ENCODE measurements at regions not wholly inside any gene's neighbourhood (a gene's known extent, or its start where the extent isn't known, plus 50 kb on each side); places are given as distances from the start of the nearest gene placed in this dataset.

- no peak for DNase-seq (ENCODE audit: low read depth)
Observed at GRCh38 chrX:40452031-40452430, 128.7 kb upstream of the ATP6AP2 start.

DNA sequence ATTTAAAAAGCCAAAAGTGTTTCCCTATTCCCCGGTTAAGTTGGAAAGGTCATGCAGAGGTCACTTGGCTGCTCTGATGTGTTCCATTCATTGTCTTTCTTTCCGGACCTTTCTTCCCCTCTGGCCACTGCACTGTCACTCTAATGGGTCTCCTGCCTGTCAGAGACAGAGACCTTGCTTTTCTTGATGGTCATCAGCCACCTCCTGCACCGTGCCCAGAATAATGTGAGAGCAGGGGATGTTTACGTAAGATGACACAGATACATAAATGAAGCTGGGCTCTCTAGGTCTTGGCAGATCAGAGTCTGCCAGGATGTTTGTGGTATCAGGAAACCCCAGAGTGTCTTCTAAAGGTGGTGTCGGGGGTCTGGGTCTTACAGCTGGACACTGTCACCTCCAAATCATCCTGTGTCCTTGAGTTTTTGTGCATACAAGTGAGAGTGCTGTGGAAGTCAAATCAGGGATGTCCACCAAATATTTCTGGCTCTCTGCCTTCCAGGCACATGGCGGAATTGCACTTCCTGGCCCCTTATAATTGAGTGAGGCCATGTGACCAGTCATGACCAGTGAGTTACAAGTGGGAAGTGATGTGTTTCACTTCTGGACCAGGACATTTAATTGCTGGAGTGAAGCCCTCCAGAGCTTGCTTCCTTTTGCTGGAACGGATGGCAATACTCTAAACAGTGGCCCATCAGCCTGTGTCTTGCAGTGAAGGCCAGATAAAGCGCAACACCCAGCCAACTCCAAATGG lies 130.6 kb upstream of the ATP6AP2 start:
- no peak for DNase-seq (ENCODE audit: low read depth)

DNA sequence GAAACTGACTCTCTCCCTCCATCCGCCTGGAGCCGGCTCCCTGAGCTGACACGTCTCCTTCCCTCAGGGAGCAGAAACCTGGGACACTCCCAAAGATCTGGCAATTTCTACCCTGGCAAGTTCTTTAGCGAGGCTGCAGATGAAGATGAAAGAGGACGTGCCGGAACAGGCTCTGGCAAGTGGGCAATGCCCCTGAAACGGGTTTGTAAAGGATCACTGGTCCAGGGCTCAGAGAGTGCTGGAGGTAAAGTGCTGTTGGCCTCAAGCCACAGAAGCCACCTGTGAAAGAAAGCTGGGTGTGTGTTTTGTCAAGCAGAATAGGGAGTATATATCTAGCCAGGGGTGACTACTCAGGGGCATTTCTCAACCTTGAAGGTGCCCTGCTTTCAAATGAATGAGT lies 131.4 kb upstream of the ATP6AP2 start:
- DNase-seq (ENCODE audit: low read depth), result no peak

GRCh38 chrX:40448793-40449192 lies 132.0 kb upstream of the ATP6AP2 start:
- no peak for DNase-seq (ENCODE audit: low read depth)

DNA sequence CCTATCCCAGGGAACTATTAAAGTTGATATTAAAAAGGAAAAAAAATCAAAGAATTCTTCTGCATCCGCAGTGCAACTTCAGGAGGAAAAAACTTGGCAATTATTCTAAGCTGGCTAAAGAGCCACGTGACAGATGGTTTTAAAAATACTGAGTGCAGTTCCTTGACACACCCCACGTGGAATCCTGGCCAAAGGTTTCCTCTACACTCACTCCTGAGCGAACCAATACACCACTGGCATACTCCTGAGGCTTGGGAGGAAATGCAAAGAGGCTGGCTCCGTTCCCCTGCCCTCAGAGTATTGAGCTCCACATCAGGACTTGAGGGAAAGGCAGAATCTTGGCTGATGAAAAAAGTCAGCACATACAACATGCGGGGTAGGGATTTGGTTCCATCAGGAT lies 133.8 kb upstream of the ATP6AP2 start:
- no peak for DNase-seq (ENCODE audit: low read depth)

- DNase-seq (ENCODE audit: low read depth), result no peak
Observed at GRCh38 chrX:40445691-40446090, 135.1 kb upstream of the ATP6AP2 start.

DNA sequence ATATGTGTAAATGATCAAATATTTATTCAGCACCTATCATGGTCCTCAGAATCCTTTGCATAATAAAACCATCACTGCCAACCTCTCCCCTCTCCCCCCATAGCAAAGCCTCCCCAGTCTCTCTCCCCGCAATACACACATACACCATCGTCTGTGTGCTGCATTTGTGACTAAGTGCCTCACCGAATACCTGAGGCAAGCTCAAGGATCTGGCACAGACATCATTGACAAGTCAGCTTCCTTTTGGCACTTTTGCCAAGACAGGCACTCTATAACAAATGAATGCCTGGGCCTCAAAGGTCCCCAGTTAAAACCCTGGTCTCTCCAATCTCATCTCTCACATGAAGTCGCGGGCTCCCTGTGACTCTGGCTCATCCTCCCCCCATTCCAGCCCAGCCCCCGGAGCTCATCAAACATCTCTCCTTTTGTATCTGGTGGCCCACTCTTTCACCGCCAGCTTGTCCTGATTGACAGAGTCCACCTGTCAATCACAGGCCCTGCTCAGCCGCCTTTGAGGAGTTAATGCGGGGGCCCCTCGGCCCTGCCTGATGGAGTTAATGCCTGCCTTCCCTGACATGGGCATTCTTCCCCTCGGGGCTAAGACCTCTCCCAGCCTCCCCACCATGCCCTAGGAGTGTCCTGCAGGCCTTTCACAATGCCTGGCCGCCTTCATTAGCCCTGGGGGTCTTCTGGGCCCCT lies 135.8 kb upstream of the ATP6AP2 start:
- DNase-seq (ENCODE audit: low read depth), result no peak

- DNase-seq (ENCODE audit: low read depth), result no peak
Observed at GRCh38 chrX:40444133-40444532, 136.6 kb upstream of the ATP6AP2 start.

DNA sequence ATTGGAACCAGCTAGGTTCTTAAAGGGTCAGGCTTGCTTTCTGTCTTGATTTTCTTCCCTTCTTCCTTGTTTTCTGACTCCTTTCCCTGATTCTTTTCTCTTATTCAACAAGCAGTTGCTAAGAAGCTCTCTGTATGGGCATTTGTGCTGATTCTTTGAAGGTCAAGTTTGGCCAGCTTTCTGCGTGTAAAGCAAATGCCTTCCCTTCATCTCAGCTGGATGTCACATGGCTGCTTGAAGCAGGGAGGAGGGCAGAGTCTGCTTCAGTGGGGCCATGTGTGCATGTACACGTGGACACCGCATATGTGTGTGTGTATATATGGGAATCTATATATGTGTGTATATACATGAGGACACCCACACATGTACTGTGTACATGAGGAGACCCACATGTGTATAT lies 139.9 kb upstream of the ATP6AP2 start:
- DNase-seq (ENCODE audit: low read depth), result no peak

GRCh38 chrX:40439625-40440532 lies 140.9 kb upstream of the ATP6AP2 start:
- no peak for DNase-seq (ENCODE audit: low read depth)

DNA sequence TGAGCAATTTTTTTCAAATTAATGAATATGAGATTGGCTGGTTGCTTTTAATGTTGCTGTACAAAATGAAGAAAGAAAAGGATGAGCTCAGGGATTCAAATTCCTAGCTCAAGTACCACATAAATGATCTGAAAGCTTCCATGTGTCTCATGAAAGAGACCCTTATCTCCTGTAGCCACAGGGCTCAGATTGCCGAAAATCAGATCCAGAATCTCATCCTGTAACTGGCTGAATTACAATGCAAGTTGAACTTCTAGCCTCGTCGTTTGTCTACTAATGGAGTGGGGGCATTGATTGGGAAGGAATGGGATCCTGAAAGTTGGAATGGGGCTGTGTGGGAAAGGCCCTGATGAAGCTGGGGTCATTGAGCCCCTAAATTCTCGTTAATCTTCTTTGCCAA lies 143.4 kb upstream of the ATP6AP2 start:
- DNase-seq (ENCODE audit: low read depth), result no peak

- DNase-seq (ENCODE audit: low read depth), result peak; percentile 39
Observed at GRCh38 chrX:40434947-40435346, 145.8 kb upstream of the ATP6AP2 start.

DNA sequence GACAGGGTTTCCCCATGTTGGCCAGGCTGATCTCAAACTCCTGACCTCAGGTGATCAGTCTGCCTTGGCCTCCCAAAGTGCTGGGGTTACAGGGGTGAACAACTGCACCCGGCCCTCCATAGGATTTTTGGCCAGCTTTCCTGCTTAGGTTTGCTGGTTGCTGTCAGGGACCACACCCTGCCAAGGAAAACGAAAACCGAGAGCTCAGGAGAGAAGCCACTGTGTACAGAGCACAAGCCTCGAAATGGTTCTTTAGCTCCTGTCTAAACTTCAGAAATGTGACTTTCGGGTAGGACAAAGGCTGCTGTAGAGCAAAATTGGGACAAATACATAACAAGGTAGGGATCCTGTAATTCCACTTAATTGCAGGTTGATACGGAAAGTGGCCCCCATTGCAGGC lies 146.3 kb upstream of the ATP6AP2 start:
- DNase-seq (ENCODE audit: low read depth), result no peak

- no peak for DNase-seq (ENCODE audit: low read depth)
Observed at GRCh38 chrX:40433160-40433559, 147.6 kb upstream of the ATP6AP2 start.

- DNase-seq (ENCODE audit: low read depth), result no peak
Observed at GRCh38 chrX:40424259-40424658, 156.5 kb upstream of the ATP6AP2 start.

DNA sequence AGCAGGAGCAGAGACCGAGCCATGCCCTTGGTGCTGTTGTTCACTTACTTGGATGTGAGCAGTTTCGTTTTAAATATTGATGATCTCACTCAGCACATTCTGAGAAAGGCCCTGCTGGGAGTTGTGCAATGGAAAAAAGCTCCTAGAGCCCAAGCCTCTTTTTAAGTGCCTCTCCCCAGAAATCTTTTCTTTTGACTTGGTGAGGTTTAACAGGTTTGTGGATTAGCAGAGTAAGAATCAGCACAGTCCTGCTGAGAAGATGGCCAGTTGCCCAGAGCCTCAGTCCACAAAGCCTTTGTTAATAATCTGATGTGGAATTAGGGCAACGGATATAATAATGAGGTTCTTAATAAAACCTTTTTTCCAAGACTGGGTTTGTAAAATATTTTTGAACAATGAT lies 157.5 kb upstream of the ATP6AP2 start:
- DNase-seq (ENCODE audit: low read depth), result peak; percentile 44

DNA sequence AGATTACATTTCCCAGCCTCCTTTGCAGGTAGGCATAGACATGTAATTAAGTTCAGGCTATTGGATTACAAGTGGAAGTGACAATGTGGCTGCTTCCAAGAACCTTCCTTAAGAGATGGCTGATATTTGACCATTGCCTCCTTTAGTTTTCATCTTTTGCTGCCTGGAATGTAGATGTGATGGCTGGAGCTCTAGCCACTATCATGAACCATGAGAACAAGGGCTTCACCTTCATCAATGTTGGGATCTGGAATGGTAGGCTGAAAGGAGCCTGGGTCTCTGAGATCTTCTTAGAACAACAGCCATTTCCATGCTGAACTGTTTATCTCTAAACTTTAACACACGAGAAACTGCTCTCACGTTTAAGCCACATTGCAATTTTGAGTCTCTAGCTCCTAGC lies 158.7 kb upstream of the ATP6AP2 start:
- DNase-seq (ENCODE audit: low read depth), result no peak

DNA sequence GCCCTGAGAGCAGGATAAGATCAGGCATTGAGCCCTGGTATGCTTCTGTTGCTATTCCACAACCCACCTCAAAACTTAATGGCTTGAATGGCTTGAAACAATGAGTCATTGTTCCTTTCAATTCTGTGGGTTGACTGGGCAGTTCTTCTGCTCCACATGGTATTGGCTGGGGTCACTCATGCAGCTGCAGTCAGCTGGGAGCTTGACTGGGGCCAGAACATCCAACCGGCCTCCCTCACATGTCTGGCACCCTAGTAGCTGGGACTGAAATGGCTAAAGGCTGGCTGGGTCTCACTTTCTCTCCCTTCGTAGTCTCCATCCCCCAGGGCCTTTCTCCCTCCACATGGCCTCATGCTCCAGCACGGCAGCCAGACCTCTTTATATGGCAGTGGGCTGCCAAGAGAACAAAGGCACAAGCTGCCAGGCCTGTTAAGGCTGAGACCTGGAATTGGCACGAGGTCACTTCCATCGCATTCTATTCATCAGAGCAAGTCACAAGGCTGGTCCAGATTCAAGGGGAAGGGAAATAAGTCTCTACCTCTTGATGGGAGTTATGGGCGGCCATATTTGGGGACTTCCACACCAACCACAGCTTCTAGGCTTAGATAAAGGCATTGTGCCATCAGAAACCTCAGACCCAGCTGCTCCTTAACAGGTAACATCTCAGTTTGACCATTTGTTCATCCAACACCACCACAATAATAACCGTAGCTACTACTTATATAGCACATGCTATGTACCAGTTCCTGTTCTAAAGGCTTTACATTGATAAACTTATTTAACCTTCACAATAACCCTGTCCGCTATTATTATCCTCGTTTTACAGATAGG lies 159.7 kb upstream of the ATP6AP2 start:
- peak; percentile 22 for DNase-seq (ENCODE audit: low read depth)

GRCh38 chrX:40418813-40419195 lies 162.0 kb upstream of the ATP6AP2 start:
- no peak for DNase-seq (ENCODE audit: low read depth)

GRCh38 chrX:40418146-40418812 lies 162.5 kb upstream of the ATP6AP2 start:
- no peak for DNase-seq (ENCODE audit: low read depth)

DNA sequence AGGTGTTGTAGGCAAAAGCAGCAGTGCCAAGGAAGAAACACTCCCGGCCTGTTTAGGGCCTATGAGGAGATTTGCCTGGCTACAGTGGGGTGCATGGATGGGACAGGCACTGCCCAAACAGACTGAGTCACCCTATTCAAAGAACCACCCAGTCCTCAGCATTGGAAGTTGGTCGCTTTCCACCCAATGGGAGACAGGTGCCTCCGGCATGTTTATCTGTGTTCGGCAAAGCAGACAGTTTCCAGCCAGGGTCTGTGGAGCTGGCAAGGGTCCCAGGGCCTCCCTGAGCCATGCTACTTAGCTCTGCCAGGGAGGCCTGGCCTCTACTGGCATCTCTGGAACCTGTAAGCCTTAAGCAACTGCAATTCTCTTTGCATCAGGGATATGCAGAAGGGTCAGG lies 165.1 kb upstream of the ATP6AP2 start:
- DNase-seq (ENCODE audit: low read depth), result no peak

All from iris pigment epithelial cell (primary cell).